ENCODE measurements at regions not wholly inside any gene's neighbourhood (a gene's known extent, or its start where the extent isn't known, plus 50 kb on each side); places are given as distances from the start of the nearest gene placed in this dataset.

- no peak for DNase-seq
- CTCF ChIA-PET, result interaction anchor here (1.0 to 4.0 kb wide), 20 partner anchors 9 to 146 kb away, joined by 3 to 26 read pairs (median 5); no protein-coding TSS in a partner anchor
Observed at GRCh38 chr6:137798846-137799245, 68.2 kb upstream of the TNFAIP3 start.

GRCh38 chr6:137799950-137800568, 67.0 kb upstream of the TNFAIP3 start:
- ChIA-PET POLR2A (interaction anchor here (0.7 kb wide), 1 partner anchor 67 kb away, joined by 3 read pairs; the partner anchor contains the start of gene TNFAIP3), CTCF (interaction anchor here (0.7 to 4.0 kb wide), 25 partner anchors 8 to 145 kb away, joined by 3 to 26 read pairs (median 5); no protein-coding TSS in a partner anchor)
- Histone ChIP-seq H3K4me3 (ENCODE audit: control insufficient read depth in 1 of 7, extremely low read depth in 1 of 7, insufficient read depth in 4 of 7, low read depth in 2 of 7, low read length in 6 of 7) (no peak overlapping the region), H3K27me3 (replicated peaks in 2 of 5; ENCODE audit: control insufficient read depth in 4 of 5, insufficient read depth in 5 of 5, low read length in 4 of 5) (no peaks in the 10 kb centered on the region), H3K4me1 (ENCODE audit: control extremely low read depth in 1 of 4, control insufficient read depth in 4 of 4, insufficient read depth in 4 of 4, low read length in 3 of 4) (peaks cover 0 to 13% (median 7%) of the 10 kb centered on the region in 4 experiments), H3K9me3 (ENCODE audit: control extremely low read depth in 1 of 5, control insufficient read depth in 4 of 5, insufficient read depth in 2 of 5, low read depth in 1 of 5, low read length in 4 of 5) (peaks cover 0 to 2% (median 0%) of the 10 kb centered on the region in 5 experiments), H3K27ac (ENCODE audit: insufficient read depth in 1 of 2, low read depth in 1 of 2, low read length in 2 of 2, poor library complexity in 1 of 2, severe bottlenecking in 2 of 2) (no peak overlapping the region), H3K36me3 (ENCODE audit: control insufficient read depth in 4 of 4, insufficient read depth in 4 of 4, low read length in 3 of 4) (no peaks in the 10 kb centered on the region)
- peak; percentile 82 to 90 (median 88) for DNase-seq
- WGBS (ENCODE audit: insufficient coverage), result 86% methylated on average over 1 of the region's 3 CpGs

More at GRCh38 chr6:137798846-137799245, 68.2 kb upstream of the TNFAIP3 start:
- Histone ChIP-seq H3K9me3 (ENCODE audit: control extremely low read depth in 1 of 5, control insufficient read depth in 4 of 5, insufficient read depth in 2 of 5, low read depth in 1 of 5, low read length in 4 of 5) (no peaks in the 10 kb centered on the region), H3K27ac (ENCODE audit: insufficient read depth in 1 of 2, low read depth in 1 of 2, low read length in 2 of 2, poor library complexity in 1 of 2, severe bottlenecking in 2 of 2) (no peak overlapping the region), H3K27me3 (replicated peaks in 2 of 5; ENCODE audit: control insufficient read depth in 4 of 5, insufficient read depth in 5 of 5, low read length in 4 of 5) (no peaks in the 10 kb centered on the region), H3K4me1 (ENCODE audit: control extremely low read depth in 1 of 4, control insufficient read depth in 4 of 4, insufficient read depth in 4 of 4, low read length in 3 of 4) (peaks cover 0 to 25% (median 15%) of the 10 kb centered on the region in 4 experiments), H3K4me3 (ENCODE audit: control insufficient read depth in 1 of 7, extremely low read depth in 1 of 7, insufficient read depth in 4 of 7, low read depth in 2 of 7, low read length in 6 of 7) (no peak overlapping the region), H3K36me3 (ENCODE audit: control insufficient read depth in 4 of 4, insufficient read depth in 4 of 4, low read length in 3 of 4) (no peaks in the 10 kb centered on the region)
- POLR2A ChIA-PET, result no interaction called here
- WGBS (ENCODE audit: insufficient coverage), result 100% methylated on average over 3 of the region's 3 CpGs

GRCh38 chr6:137800762-137801161, 66.3 kb upstream of the TNFAIP3 start:
- Histone ChIP-seq H3K27me3 (replicated peaks in 2 of 5; ENCODE audit: control insufficient read depth in 4 of 5, insufficient read depth in 5 of 5, low read length in 4 of 5) (no peaks in the 10 kb centered on the region), H3K9me3 (ENCODE audit: control extremely low read depth in 1 of 5, control insufficient read depth in 4 of 5, insufficient read depth in 2 of 5, low read depth in 1 of 5, low read length in 4 of 5) (peaks cover 0 to 2% (median 0%) of the 10 kb centered on the region in 5 experiments), H3K4me1 (ENCODE audit: control extremely low read depth in 1 of 4, control insufficient read depth in 4 of 4, insufficient read depth in 4 of 4, low read length in 3 of 4) (peaks cover 0 to 11% (median 3%) of the 10 kb centered on the region in 4 experiments), H3K27ac (ENCODE audit: insufficient read depth in 1 of 2, low read depth in 1 of 2, low read length in 2 of 2, poor library complexity in 1 of 2, severe bottlenecking in 2 of 2) (no peak overlapping the region), H3K36me3 (ENCODE audit: control insufficient read depth in 4 of 4, insufficient read depth in 4 of 4, low read length in 3 of 4) (no peaks in the 10 kb centered on the region), H3K4me3 (ENCODE audit: control insufficient read depth in 1 of 7, extremely low read depth in 1 of 7, insufficient read depth in 4 of 7, low read depth in 2 of 7, low read length in 6 of 7) (no peak overlapping the region)
- ChIA-PET CTCF (interaction anchor here (0.8 to 4.0 kb wide), 6 partner anchors 10 to 139 kb away, joined by 3 to 26 read pairs (median 11); partner anchors contain the start of gene TNFAIP3), POLR2A (no interaction called here)
- DNase-seq, result no peak
- 92% methylated on average over 2 of the region's 2 CpGs for WGBS (ENCODE audit: insufficient coverage)

- Histone ChIP-seq H3K9me3 (ENCODE audit: control extremely low read depth in 1 of 5, control insufficient read depth in 4 of 5, insufficient read depth in 2 of 5, low read depth in 1 of 5, low read length in 4 of 5) (peaks cover 0 to 2% (median 0%) of the 10 kb centered on the region in 5 experiments), H3K4me1 (ENCODE audit: control extremely low read depth in 1 of 4, control insufficient read depth in 4 of 4, insufficient read depth in 4 of 4, low read length in 3 of 4) (peaks cover 0 to 11% (median 3%) of the 10 kb centered on the region in 4 experiments), H3K27ac (ENCODE audit: insufficient read depth in 1 of 2, low read depth in 1 of 2, low read length in 2 of 2, poor library complexity in 1 of 2, severe bottlenecking in 2 of 2) (no peak overlapping the region), H3K4me3 (ENCODE audit: control insufficient read depth in 1 of 7, extremely low read depth in 1 of 7, insufficient read depth in 4 of 7, low read depth in 2 of 7, low read length in 6 of 7) (no peak overlapping the region), H3K27me3 (replicated peaks in 2 of 5; ENCODE audit: control insufficient read depth in 4 of 5, insufficient read depth in 5 of 5, low read length in 4 of 5) (no peaks in the 10 kb centered on the region), H3K36me3 (ENCODE audit: control insufficient read depth in 4 of 4, insufficient read depth in 4 of 4, low read length in 3 of 4) (no peaks in the 10 kb centered on the region)
- no peak for DNase-seq
- 100% methylated on average over 5 of the region's 5 CpGs for WGBS (ENCODE audit: insufficient coverage)
- POLR2A ChIA-PET, result no interaction called here
- CTCF ChIA-PET, result interaction anchor here (0.8 to 4.0 kb wide), 7 partner anchors 9 to 138 kb away, joined by 3 to 26 read pairs (median 6); partner anchors contain the start of gene TNFAIP3
Observed at GRCh38 chr6:137801352-137802114, 65.5 kb upstream of the TNFAIP3 start.

DNA sequence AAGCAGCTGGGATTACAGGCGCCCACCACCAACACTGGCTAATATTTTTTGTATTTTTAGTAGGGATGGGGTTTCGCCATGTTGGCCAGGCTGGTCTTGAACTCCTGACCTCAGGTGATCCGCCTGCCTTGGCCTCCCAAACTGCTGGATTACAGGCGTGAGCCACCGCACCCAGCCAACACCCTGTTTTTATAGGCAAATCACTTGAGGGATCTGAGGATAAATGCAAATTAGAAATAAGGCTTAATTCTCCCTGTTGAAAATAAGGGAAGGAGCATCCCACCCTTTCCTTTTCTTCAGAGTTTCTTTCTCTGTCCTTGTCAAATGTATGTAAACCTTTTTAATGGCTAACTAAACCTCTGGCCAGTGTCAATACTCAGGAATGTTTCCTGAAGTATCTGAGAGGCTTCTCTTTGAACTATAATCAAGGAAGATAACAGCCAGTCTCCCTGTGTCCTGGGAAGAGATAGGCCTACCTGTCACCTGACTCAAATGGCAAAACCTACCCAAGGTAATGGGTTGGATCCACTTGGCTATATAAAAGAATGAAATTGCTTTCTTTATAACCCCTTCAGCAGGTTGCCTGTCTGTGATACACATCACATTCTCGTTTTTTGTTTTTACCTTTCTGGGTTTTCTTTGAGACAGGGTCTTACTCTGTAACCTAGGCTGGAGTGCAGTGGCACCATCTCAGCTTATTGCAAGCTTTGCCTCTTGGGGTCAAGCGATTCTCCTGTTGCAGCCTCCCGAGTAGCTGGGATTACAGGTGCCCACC, 64.5 kb upstream of the TNFAIP3 start:
- DNase-seq, result no peak
- no peaks in the 10 kb centered on the region for H3K27me3 ChIP-seq (replicated peaks in 2 of 5; ENCODE audit: control insufficient read depth in 4 of 5, insufficient read depth in 5 of 5, low read length in 4 of 5)
- H3K27ac ChIP-seq (ENCODE audit: insufficient read depth in 1 of 2, low read depth in 1 of 2, low read length in 2 of 2, poor library complexity in 1 of 2, severe bottlenecking in 2 of 2), result no peak overlapping the region
- H3K36me3 ChIP-seq (ENCODE audit: control insufficient read depth in 4 of 4, insufficient read depth in 4 of 4, low read length in 3 of 4), result no peaks in the 10 kb centered on the region
- peaks cover 0 to 2% (median 0%) of the 10 kb centered on the region in 5 experiments for H3K9me3 ChIP-seq (ENCODE audit: control extremely low read depth in 1 of 5, control insufficient read depth in 4 of 5, insufficient read depth in 2 of 5, low read depth in 1 of 5, low read length in 4 of 5)
- POLR2A ChIA-PET, result no interaction called here
- CTCF ChIA-PET, result interaction anchor here (1.2 to 3.7 kb wide), 5 partner anchors 11 to 144 kb away, joined by 3 to 16 read pairs (median 5); partner anchors contain the start of gene TNFAIP3
- H3K4me3 ChIP-seq (ENCODE audit: control insufficient read depth in 1 of 7, extremely low read depth in 1 of 7, insufficient read depth in 4 of 7, low read depth in 2 of 7, low read length in 6 of 7), result no peak overlapping the region
- 100% methylated on average over 6 of the region's 8 CpGs for WGBS (ENCODE audit: insufficient coverage)
- H3K4me1 ChIP-seq (ENCODE audit: control extremely low read depth in 1 of 4, control insufficient read depth in 4 of 4, insufficient read depth in 4 of 4, low read length in 3 of 4), result peaks cover 0 to 11% (median 3%) of the 10 kb centered on the region in 4 experiments

- no CpG with 5 or more reads among the region's 2 CpGs for WGBS (ENCODE audit: insufficient coverage)
- peaks cover 0 to 10% (median 3%) of the 10 kb centered on the region in 4 experiments for H3K4me1 ChIP-seq (ENCODE audit: control extremely low read depth in 1 of 4, control insufficient read depth in 4 of 4, insufficient read depth in 4 of 4, low read length in 3 of 4)
- H3K9me3 ChIP-seq (ENCODE audit: control extremely low read depth in 1 of 5, control insufficient read depth in 4 of 5, insufficient read depth in 2 of 5, low read depth in 1 of 5, low read length in 4 of 5), result peaks cover 0 to 2% (median 0%) of the 10 kb centered on the region in 5 experiments
- CTCF ChIA-PET, result interaction anchor here (1.2 to 2.1 kb wide), 7 partner anchors 22 to 142 kb away, joined by 3 to 5 read pairs (median 3); partner anchors contain the start of gene TNFAIP3
- no peaks in the 10 kb centered on the region for H3K27me3 ChIP-seq (replicated peaks in 2 of 5; ENCODE audit: control insufficient read depth in 4 of 5, insufficient read depth in 5 of 5, low read length in 4 of 5)
- no peak for DNase-seq
- POLR2A ChIA-PET, result no interaction called here
- H3K36me3 ChIP-seq (ENCODE audit: control insufficient read depth in 4 of 4, insufficient read depth in 4 of 4, low read length in 3 of 4), result no peaks in the 10 kb centered on the region
- H3K4me3 ChIP-seq (ENCODE audit: control insufficient read depth in 1 of 7, extremely low read depth in 1 of 7, insufficient read depth in 4 of 7, low read depth in 2 of 7, low read length in 6 of 7), result no peak overlapping the region
- no peak overlapping the region for H3K27ac ChIP-seq (ENCODE audit: insufficient read depth in 1 of 2, low read depth in 1 of 2, low read length in 2 of 2, poor library complexity in 1 of 2, severe bottlenecking in 2 of 2)
Observed at GRCh38 chr6:137804637-137805036, 62.4 kb upstream of the TNFAIP3 start.

All from common myeloid progenitor, CD34-positive (primary cell).